ENCODE measurements at regions not wholly inside any gene's neighbourhood (a gene's known extent, or its start where the extent isn't known, plus 50 kb on each side); places are given as distances from the start of the nearest gene placed in this dataset.
"Not testable (repeated sequence)": the region's sequence is repeated elsewhere in the genome, so short reads cannot be mapped to it uniquely, and the experiment has no call there.

DNA sequence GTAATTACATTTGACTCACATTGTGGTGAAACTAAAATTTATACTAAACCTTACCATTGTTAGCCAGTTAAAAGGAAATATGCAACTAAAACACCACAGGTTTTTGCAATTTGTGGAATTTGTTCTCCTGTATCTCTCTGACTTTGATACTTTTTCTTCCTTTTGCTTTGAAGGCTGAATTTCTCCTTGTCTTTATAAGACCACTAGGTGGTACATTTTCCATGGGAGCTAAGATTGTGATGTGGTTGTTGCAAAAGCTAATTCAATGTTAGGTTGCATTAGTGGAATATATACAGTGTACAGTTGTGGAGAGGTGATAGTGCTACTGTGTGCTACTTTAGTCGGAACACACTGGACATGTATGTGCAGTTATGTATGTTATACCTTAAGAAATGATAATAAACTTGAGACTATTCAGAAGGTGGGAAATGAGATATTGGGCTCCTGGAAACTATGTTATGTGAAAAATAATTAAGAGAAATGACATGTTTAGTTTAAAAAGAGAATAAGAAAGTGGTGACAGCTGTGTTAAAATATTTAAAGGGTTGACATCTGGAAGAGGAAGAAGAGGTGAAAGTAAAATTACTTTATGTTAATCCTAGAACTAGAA is 70.3 kb downstream of the ARL9 start:
- peak; percentile 95 to 98 for DNase-seq

DNA sequence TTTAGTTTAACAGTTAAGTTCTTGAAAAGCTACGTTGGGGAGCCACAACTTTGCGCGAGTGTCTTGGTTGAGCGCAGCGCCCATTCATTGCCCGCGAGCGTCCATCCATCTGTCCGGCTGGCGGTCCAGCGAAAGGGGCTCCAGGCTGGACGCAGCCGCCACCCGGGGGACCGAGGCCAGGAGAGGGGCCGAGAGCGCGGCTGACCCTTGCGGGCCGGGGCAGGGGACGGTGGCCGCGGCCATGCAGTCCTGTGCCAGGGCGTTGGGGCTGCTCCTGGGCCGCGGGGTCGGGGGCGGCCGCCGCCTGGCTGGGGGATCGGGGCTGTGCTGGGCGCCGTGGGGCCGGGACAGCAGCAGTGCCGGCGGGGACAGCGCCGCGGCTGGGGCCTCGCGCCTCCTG is 86.8 kb downstream of the ARL9 start:
- DNase-seq: not testable (repeated sequence)

All from Kasumi-1 (cell line).